BJ (cell line): ENCODE measurements at regions not wholly inside any gene's neighbourhood (a gene's known extent, or its start where the extent isn't known, plus 50 kb on each side); places are given as distances from the start of the nearest gene placed in this dataset.

Experiments
- CTCF ChIA-PET: fragments of 350-600 bp; formaldehyde crosslinking; extraction: SDS; loops from one replicate; lab custom pipeline; 2021; ENCODE audit warnings: antibody characterized with exemption, inconsistent platforms; lab: Yijun Ruan, JAX
- POLR2A ChIA-PET: fragments of 300-600 bp; sonication (Branson Sonifier 250); formaldehyde crosslinking; extraction: SDS; loops from one replicate; lab custom pipeline; 2021; ENCODE audit warnings: antibody characterized with exemption; lab: Charles Lee
- DNase-seq: peaks from one replicate; pipeline ENCODE4 v3.0.0-alpha.2; 2011; ENCODE audit warnings: low read depth
- H3K27me3 ChIP-seq: 2 replicates; pipeline ENCODE4 v1.6.0; 2011; ENCODE audit warnings: low read length; ENCODE audit not compliant: control insufficient read depth, insufficient read depth
- H3K36me3 ChIP-seq: 2 replicates; pipeline ENCODE4 v1.5.1; 2011; ENCODE audit warnings: low read length; ENCODE audit not compliant: control insufficient read depth, insufficient read depth
- H3K4me3 ChIP-seq: 2 replicates; pipeline ENCODE4 v1.5.1; 2011; ENCODE audit warnings: low read depth, mild to moderate bottlenecking, control low read depth, low read length
- TF ChIP-seq, protein P1 (sequence below): IDR thresholded peaks from 2 replicates; pipeline ENCODE4 v1.5.1; 2011; ENCODE audit warnings: low read depth, mild to moderate bottlenecking, control low read depth, inconsistent platforms, low read length, moderate library complexity; ENCODE audit not compliant: insufficient read depth

- ChIA-PET POLR2A (no interaction called here), CTCF (no interaction called here)
- Histone ChIP-seq H3K27me3 (no peaks in the 10 kb centered on the region), H3K4me3 (no peak overlapping the region), H3K36me3 (no peaks in the 10 kb centered on the region)
- TF ChIP-seq, protein P1, sequence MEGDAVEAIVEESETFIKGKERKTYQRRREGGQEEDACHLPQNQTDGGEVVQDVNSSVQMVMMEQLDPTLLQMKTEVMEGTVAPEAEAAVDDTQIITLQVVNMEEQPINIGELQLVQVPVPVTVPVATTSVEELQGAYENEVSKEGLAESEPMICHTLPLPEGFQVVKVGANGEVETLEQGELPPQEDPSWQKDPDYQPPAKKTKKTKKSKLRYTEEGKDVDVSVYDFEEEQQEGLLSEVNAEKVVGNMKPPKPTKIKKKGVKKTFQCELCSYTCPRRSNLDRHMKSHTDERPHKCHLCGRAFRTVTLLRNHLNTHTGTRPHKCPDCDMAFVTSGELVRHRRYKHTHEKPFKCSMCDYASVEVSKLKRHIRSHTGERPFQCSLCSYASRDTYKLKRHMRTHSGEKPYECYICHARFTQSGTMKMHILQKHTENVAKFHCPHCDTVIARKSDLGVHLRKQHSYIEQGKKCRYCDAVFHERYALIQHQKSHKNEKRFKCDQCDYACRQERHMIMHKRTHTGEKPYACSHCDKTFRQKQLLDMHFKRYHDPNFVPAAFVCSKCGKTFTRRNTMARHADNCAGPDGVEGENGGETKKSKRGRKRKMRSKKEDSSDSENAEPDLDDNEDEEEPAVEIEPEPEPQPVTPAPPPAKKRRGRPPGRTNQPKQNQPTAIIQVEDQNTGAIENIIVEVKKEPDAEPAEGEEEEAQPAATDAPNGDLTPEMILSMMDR: no peak
- DNase-seq: no peak
These were observed 111.1 kb upstream of the ALDH1A3 start for GRCh38 chr15:100768501-100768931.

GRCh38 chr15:100769043-100769974 is 110.3 kb upstream of the ALDH1A3 start:
- ChIA-PET POLR2A (no interaction called here), CTCF (interaction anchor here (0.7 to 1.8 kb wide), 2 partner anchors 8 to 233 kb away, joined by 3 to 4 read pairs; no protein-coding TSS in a partner anchor)
- TF ChIP-seq, protein P1: no peak
- H3K27me3 ChIP-seq: no peaks in the 10 kb centered on the region
- DNase-seq: no peak
- H3K4me3 ChIP-seq: no peak overlapping the region
- no peaks in the 10 kb centered on the region for H3K36me3 ChIP-seq

DNA sequence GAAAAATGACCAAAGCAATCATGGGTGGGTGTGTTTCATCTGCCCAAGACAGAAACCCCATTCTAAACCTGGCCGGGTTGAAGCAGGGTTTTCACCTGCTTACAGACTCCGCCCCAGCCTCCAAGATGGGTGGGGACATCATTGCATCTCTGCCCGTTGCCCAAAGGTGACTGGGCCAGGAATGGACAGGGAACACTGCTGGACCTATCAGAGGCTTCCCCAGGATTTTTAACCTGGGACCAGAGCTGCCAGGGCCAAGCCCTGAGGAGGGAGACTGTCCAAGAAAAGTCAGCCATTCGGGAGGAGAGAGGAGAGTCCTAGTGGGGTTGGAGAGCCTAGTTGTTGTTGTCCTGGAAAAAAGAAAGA is 109.7 kb upstream of the ALDH1A3 start:
- no peak overlapping the region for H3K4me3 ChIP-seq
- H3K27me3 ChIP-seq: no peaks in the 10 kb centered on the region
- no peaks in the 10 kb centered on the region for H3K36me3 ChIP-seq
- TF ChIP-seq, protein P1: no peak
- ChIA-PET POLR2A (no interaction called here), CTCF (interaction anchor here (1.8 kb wide), 2 partner anchors 9 to 98 kb away, joined by 4 to 6 read pairs; no protein-coding TSS in a partner anchor)
- no peak for DNase-seq

DNA sequence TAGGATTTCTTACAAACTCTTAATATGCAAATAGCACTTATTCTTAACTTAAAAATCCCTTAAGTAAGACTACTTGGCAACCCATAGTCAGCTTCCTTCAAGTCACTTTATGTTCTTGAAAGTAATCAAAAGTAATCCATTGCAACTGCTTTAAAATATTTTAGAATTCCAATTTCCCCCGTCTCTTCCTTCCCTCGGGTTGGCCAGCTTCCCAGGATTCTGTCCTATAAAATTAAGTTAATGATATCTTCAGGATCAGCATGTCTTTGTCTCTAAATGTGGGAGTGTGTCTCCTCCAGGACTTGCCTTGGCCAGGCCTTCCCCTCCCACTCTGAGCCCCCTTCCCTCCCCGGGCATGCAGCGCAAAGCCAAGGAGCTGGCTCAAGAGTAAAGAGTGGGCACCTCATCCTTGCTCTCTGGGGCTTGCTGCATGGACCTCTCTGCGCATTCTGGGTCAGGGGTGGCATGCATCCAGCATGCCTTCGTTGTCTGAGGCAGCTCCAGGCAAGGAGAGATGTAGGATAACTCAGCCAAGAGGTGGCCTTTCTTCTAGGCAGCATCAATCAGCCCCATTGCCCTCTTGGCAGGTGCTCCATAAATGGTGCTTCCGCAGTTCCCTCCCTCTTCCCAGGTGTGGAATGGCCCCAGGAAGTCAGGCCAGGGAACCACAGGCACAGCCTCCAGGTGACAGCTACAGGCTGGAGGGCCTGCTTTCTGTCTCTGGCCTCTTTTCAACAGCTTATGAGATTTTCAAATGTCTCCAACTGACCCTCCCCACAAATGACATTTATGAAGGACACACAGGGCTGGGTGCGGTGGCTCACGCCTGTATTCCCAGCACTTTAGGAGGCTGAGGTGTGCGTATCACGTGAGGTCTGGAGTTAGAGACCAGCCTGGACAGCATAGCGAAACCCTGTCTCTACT is 108.7 kb upstream of the ALDH1A3 start:
- no peak for DNase-seq
- ChIA-PET POLR2A (no interaction called here), CTCF (interaction anchor here (1.8 kb wide), 2 partner anchors 10 to 99 kb away, joined by 4 to 6 read pairs; no protein-coding TSS in a partner anchor)
- TF ChIP-seq, protein P1: no peak
- Histone ChIP-seq H3K36me3 (no peaks in the 10 kb centered on the region), H3K4me3 (no peak overlapping the region), H3K27me3 (no peaks in the 10 kb centered on the region)
